ENCODE measurements at regions not wholly inside any gene's neighbourhood (a gene's known extent, or its start where the extent isn't known, plus 50 kb on each side); places are given as distances from the start of the nearest gene placed in this dataset.

GRCh38 chr2:125106710-125107109, 1081.6 kb downstream of the CNTNAP5 start:
- TF ChIP-seq REST (IDR thresholded peaks at IDR 0.05): no peak
- TF ChIP-seq CTCF (IDR thresholded peaks at IDR 0.05; ENCODE audit: low read depth, low read length, missing input control): no peak
- TF ChIP-seq ATF3 (IDR thresholded peaks at IDR 0.05): no peak
- TF ChIP-seq TAF1 (conservative IDR thresholded peaks at IDR 0.05): no peak
- no peak for TF ChIP-seq RXRA (IDR thresholded peaks at IDR 0.05)
- TF ChIP-seq RAD21 (IDR thresholded peaks at IDR 0.05): no peak
- no peak for TF ChIP-seq GABPA (IDR thresholded peaks at IDR 0.05 in 1 of 2, conservative IDR thresholded peaks at IDR 0.05 in 1 of 2)
- no peak for TF ChIP-seq SP1 (IDR thresholded peaks at IDR 0.05)
- TF ChIP-seq EGR1 (IDR thresholded peaks at IDR 0.05; ENCODE audit: low read depth in 2 of 2): no peak
- no peak for TF ChIP-seq MAX (IDR thresholded peaks at IDR 0.05)
- TF ChIP-seq ZBTB33 (IDR thresholded peaks at IDR 0.05): no peak
- TF ChIP-seq YY1 (IDR thresholded peaks at IDR 0.05): no peak
- TF ChIP-seq JUND (IDR thresholded peaks at IDR 0.05): no peak
- no peak for TF ChIP-seq FOXA1 (IDR thresholded peaks at IDR 0.05)
